DND-41 (cell line): ENCODE measurements at regions not wholly inside any gene's neighbourhood (a gene's known extent, or its start where the extent isn't known, plus 50 kb on each side); places are given as distances from the start of the nearest gene placed in this dataset.

Experiments
- CTCF ChIP-seq: IDR thresholded peaks from 2 replicates; pipeline ENCODE4 v1.5.1; 2012; ENCODE audit warnings: borderline replicate concordance, low read length, moderate library complexity, mild to moderate bottlenecking; ENCODE audit not compliant: poor library complexity, severe bottlenecking; ENCODE audit errors: extremely low read depth
- EZH2 ChIP-seq: IDR thresholded peaks from 3 replicates; pipeline ENCODE4 v1.6.1; 2012; ENCODE audit warnings: borderline replicate concordance, low read depth, mild to moderate bottlenecking, moderate library complexity, low read length, inconsistent platforms; ENCODE audit not compliant: severe bottlenecking

GRCh38 chr3:64880916-64881315 is 193.1 kb upstream of the ADAMTS9 start:
- TF ChIP-seq CTCF (no peak), EZH2 (no peak)
